ENCODE measurements at regions not wholly inside any gene's neighbourhood (a gene's known extent, or its start where the extent isn't known, plus 50 kb on each side); places are given as distances from the start of the nearest gene placed in this dataset.

DNA sequence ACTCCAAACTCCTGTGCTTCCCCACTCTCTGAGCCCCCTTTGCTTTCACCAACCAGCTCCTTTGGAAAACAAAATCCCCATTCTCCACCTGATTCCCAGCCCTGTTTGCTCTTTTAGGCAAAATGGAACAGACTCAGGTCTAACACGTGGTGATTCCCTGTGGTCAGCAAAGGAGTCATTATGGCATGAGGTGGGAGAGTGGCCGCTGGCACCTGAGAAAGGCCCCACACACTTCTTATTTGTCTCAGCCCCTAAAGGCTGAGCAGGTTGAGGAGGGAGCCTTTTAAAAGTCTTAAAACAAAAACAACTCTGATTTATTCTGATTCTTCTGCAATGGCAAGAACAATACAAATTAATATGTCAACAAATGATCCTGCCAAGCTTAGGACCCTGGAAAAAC, 401.2 kb downstream of the TNS1 start:
- Histone ChIP-seq H3K9me3 (ENCODE audit: severe bottlenecking) (no peaks in the 10 kb centered on the region), H3K36me3 (no peaks in the 10 kb centered on the region), H3K27ac (no peak overlapping the region), H3K4me3 (ENCODE audit: low read depth, low read length) (no peak overlapping the region), H3K27me3 (ENCODE audit: insufficient read depth, low read depth, severe bottlenecking) (no peaks in the 10 kb centered on the region)
- TF ChIP-seq, protein P1, sequence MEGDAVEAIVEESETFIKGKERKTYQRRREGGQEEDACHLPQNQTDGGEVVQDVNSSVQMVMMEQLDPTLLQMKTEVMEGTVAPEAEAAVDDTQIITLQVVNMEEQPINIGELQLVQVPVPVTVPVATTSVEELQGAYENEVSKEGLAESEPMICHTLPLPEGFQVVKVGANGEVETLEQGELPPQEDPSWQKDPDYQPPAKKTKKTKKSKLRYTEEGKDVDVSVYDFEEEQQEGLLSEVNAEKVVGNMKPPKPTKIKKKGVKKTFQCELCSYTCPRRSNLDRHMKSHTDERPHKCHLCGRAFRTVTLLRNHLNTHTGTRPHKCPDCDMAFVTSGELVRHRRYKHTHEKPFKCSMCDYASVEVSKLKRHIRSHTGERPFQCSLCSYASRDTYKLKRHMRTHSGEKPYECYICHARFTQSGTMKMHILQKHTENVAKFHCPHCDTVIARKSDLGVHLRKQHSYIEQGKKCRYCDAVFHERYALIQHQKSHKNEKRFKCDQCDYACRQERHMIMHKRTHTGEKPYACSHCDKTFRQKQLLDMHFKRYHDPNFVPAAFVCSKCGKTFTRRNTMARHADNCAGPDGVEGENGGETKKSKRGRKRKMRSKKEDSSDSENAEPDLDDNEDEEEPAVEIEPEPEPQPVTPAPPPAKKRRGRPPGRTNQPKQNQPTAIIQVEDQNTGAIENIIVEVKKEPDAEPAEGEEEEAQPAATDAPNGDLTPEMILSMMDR (IDR thresholded peaks at IDR 0.05; ENCODE audit: low read depth, low read length) = no peak
- DNase-seq = no peak

DNA sequence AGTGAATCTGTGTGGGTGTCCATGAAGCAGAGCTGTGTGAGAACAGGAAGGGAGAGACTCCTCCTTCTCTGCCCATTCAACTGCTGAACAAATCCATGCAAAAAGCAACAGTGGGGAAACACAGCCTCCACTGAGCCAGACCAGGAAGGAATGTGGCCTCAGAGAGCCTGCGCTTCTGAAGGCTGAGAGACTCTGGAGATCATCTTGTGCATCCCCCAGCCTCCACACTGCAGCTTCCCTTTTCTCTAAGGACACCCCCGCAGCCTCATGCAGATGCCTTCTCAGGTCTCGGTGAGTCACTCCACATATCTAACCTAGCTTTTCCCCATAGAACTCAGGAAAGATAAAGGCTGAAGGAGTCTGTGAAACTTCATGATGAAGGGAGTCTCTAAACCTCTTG, 402.9 kb downstream of the TNS1 start:
- TF ChIP-seq, protein P1 (IDR thresholded peaks at IDR 0.05; ENCODE audit: low read depth, low read length) = no peak
- DNase-seq = no peak
- Histone ChIP-seq H3K4me3 (ENCODE audit: low read depth, low read length) (no peak overlapping the region), H3K36me3 (no peaks in the 10 kb centered on the region), H3K27ac (no peak overlapping the region), H3K27me3 (ENCODE audit: insufficient read depth, low read depth, severe bottlenecking) (no peaks in the 10 kb centered on the region), H3K9me3 (ENCODE audit: severe bottlenecking) (no peaks in the 10 kb centered on the region)

DNA sequence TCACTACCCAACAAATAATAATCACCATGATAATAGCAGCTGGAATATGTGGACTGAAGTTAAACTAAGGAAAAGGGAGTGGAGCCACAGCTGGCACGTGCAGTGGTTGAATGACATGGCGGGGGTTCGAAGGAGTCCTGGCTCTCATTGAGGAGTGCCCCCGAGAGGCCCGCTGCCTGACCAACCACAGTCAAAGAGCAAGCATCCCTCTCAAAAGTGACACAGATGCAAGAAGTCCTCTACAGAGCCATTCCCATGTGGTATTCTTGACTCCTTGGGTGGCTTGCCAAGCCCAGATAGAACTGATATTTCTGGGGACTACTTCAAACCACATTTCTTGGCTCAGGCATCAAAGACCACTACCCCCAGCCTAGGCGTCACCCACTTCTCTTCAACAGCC, 405.1 kb downstream of the TNS1 start:
- H3K27me3 ChIP-seq (ENCODE audit: insufficient read depth, low read depth, severe bottlenecking) = no peaks in the 10 kb centered on the region
- DNase-seq = no peak
- TF ChIP-seq, protein P1 (IDR thresholded peaks at IDR 0.05; ENCODE audit: low read depth, low read length) = no peak
- no peaks in the 10 kb centered on the region for H3K9me3 ChIP-seq (ENCODE audit: severe bottlenecking)
- H3K36me3 ChIP-seq = no peaks in the 10 kb centered on the region
- no peak overlapping the region for H3K27ac ChIP-seq
- no peak overlapping the region for H3K4me3 ChIP-seq (ENCODE audit: low read depth, low read length)

DNA sequence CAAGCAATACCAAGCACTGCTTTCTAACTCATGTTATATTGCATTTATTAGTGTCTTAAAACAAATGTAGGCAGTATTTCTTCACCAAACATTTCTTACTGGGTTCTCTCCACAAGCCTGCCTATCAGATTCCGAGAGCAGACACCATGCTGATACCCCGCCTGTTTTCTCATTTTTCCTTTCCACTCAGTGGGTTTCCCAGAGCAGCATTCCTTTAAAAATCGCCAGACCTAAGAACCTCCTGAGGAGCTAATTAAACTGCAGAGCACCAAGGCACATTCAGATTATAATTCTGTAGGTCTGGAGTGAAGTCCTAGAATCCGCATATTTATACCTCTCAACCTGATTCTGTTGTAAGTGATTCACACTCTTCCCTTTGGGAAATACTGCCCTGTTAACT, 405.6 kb downstream of the TNS1 start:
- TF ChIP-seq, protein P1 (IDR thresholded peaks at IDR 0.05; ENCODE audit: low read depth, low read length) = no peak
- no peak for DNase-seq
- no peak overlapping the region for H3K27ac ChIP-seq
- H3K27me3 ChIP-seq (ENCODE audit: insufficient read depth, low read depth, severe bottlenecking) = no peaks in the 10 kb centered on the region
- H3K4me3 ChIP-seq (ENCODE audit: low read depth, low read length) = no peak overlapping the region
- no peaks in the 10 kb centered on the region for H3K36me3 ChIP-seq
- H3K9me3 ChIP-seq (ENCODE audit: severe bottlenecking) = no peaks in the 10 kb centered on the region

DNA sequence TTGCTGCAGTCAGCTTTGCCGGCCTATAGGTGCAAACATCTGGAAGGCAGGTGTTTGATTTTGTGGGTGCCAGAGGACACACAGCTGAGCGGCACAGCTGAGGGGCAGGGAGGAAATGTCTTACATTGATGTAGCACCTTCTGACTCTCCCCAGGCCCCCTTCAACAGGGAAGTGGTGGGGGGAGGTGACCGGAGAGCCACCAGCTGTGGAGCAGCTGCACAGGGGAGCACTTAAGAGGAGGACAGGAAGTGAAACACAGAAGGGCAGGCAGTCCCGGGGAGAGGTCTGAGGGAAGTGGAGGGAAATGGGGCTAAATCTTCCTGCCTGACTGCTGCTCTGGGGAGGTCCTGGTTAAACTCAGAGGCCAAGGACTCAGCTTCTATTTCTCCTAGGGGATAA, 409.1 kb downstream of the TNS1 start:
- Histone ChIP-seq H3K9me3 (ENCODE audit: severe bottlenecking) (no peaks in the 10 kb centered on the region), H3K27me3 (ENCODE audit: insufficient read depth, low read depth, severe bottlenecking) (no peaks in the 10 kb centered on the region), H3K27ac (no peak overlapping the region), H3K4me3 (ENCODE audit: low read depth, low read length) (no peak overlapping the region), H3K36me3 (no peaks in the 10 kb centered on the region)
- TF ChIP-seq, protein P1 (IDR thresholded peaks at IDR 0.05; ENCODE audit: low read depth, low read length) = no peak
- DNase-seq = no peak

DNA sequence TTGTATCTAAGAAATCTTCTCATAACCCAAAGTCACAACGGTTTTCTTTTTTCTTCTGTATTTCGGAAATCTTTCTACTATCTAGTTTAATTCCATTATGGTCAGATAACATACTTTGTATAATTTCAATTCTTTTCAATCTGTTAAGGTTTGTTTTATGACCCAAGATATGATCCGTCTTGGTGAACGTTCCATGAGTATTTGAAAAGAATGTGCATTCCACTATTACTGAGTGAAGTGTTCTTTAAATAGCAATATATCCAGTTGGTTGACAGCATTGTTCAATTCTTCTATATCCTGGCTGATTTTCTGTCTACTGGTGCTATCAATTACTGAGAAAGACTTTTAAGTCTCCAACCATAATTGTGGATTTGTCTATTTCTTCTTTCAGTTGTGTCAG, 414.5 kb downstream of the TNS1 start:
- no peak overlapping the region for H3K27ac ChIP-seq
- no peaks in the 10 kb centered on the region for H3K36me3 ChIP-seq
- H3K9me3 ChIP-seq (ENCODE audit: severe bottlenecking) = no peaks in the 10 kb centered on the region
- H3K27me3 ChIP-seq (ENCODE audit: insufficient read depth, low read depth, severe bottlenecking) = no peaks in the 10 kb centered on the region
- no peak for DNase-seq
- H3K4me3 ChIP-seq (ENCODE audit: low read depth, low read length) = no peak overlapping the region
- TF ChIP-seq, protein P1 (IDR thresholded peaks at IDR 0.05; ENCODE audit: low read depth, low read length) = no peak

All from WERI-Rb-1 (cell line).